Hepatocyte (in vitro differentiated cells): ENCODE measurements at regions not wholly inside any gene's neighbourhood (a gene's known extent, or its start where the extent isn't known, plus 50 kb on each side); places are given as distances from the start of the nearest gene placed in this dataset.

Experiments
- DNase-seq: peaks from one replicate; pipeline ENCODE4 v3.0.0-alpha.2; 2016; ENCODE audit warnings: low spot score
- H2AFZ ChIP-seq: fragments of 200-600 bp; sonication (generic); 2 replicates; pipeline ENCODE4 v1.6.0; 2016; ENCODE audit warnings: antibody characterized with exemption, mild to moderate bottlenecking
- H3K27ac ChIP-seq: fragments of 200-600 bp; sonication (generic); 2 replicates; pipeline ENCODE4 v1.5.1; 2016; ENCODE audit warnings: mild to moderate bottlenecking
- H3K27me3 ChIP-seq: fragments of 200-600 bp; sonication (generic); 2 replicates; pipeline ENCODE4 v1.6.1; 2016
- H3K36me3 ChIP-seq: fragments of 200-600 bp; sonication (generic); replicated peaks from 2 replicates; pipeline ENCODE4 v1.5.1; 2016; ENCODE audit warnings: low read depth; ENCODE audit not compliant: insufficient read depth
- H3K4me1 ChIP-seq: fragments of 200-600 bp; sonication (generic); 2 replicates; pipeline ENCODE4 v1.5.1; 2016; ENCODE audit warnings: mild to moderate bottlenecking, moderate library complexity; ENCODE audit not compliant: insufficient read depth
- H3K4me2 ChIP-seq: fragments of 200-600 bp; sonication (generic); 2 replicates; pipeline ENCODE4 v1.6.0; 2016
- H3K4me3 ChIP-seq: fragments of 200-600 bp; sonication (generic); 2 replicates; pipeline ENCODE4 v1.5.1; 2016; ENCODE audit warnings: mild to moderate bottlenecking
- H3K79me2 ChIP-seq: fragments of 200-600 bp; sonication (generic); 2 replicates; pipeline ENCODE4 v1.6.0; 2017; ENCODE audit warnings: mild to moderate bottlenecking
- H3K9me2 ChIP-seq: fragments of 200-600 bp; sonication (generic); replicated peaks from 2 replicates; pipeline ENCODE4 v1.6.0; 2017; ENCODE audit warnings: mild to moderate bottlenecking; ENCODE audit not compliant: insufficient read depth
- H3K9me3 ChIP-seq: fragments of 200-600 bp; sonication (generic); 2 replicates; pipeline ENCODE4 v1.5.1; 2016; ENCODE audit warnings: low read depth, mild to moderate bottlenecking
- H4K20me1 ChIP-seq: fragments of 200-600 bp; sonication (generic); 2 replicates; pipeline ENCODE4 v1.6.0; 2016; ENCODE audit warnings: mild to moderate bottlenecking; ENCODE audit not compliant: insufficient read depth, poor library complexity, severe bottlenecking
- CTCF ChIP-seq: fragments of 200-600 bp; sonication (generic); IDR thresholded peaks from 2 replicates; pipeline ENCODE4 v1.5.1; 2016; ENCODE audit warnings: antibody characterized with exemption, mild to moderate bottlenecking; ENCODE audit not compliant: poor library complexity
- EZH2 ChIP-seq: fragments of 200-600 bp; sonication (generic); IDR thresholded peaks from 2 replicates; pipeline ENCODE4 v1.6.1; 2016; ENCODE audit warnings: antibody characterized with exemption, mild to moderate bottlenecking, borderline replicate concordance
- EZH2phosphoT487 ChIP-seq: fragments of 200-600 bp; sonication (generic); IDR thresholded peaks from one replicate; pipeline ENCODE4 v1.6.1; 2018; ENCODE audit warnings: antibody characterized with exemption, mild to moderate bottlenecking, low read depth, moderate library complexity; ENCODE audit not compliant: unreplicated experiment, severe bottlenecking
- WGBS: methylation state at CpG from one replicate; pipeline ENCODE4 v1.1.6; 2016; ENCODE audit warnings: low lambda C conversion rate; ENCODE audit errors: missing lambda C conversion rate; 5-methylcytosine and 5-hydroxymethylcytosine counted together

- H3K36me3 ChIP-seq = no peaks in the 10 kb centered on the region
- H3K9me2 ChIP-seq = no peaks in the 10 kb centered on the region
- TF ChIP-seq CTCF = no peak
- no peak for TF ChIP-seq EZH2phosphoT487
- TF ChIP-seq EZH2 = no peak
- H3K27me3 ChIP-seq = no peaks in the 10 kb centered on the region
- H3K4me3 ChIP-seq = no peak overlapping the region
- no peak for DNase-seq
- H3K9me3 ChIP-seq = no peaks in the 10 kb centered on the region
- H3K27ac ChIP-seq = no peak overlapping the region
- H4K20me1 ChIP-seq = no peaks in the 10 kb centered on the region
- no peaks in the 10 kb centered on the region for H3K4me1 ChIP-seq
- WGBS = 37% methylated on average over 1 of the region's 1 CpG
- H3K79me2 ChIP-seq = no peaks in the 10 kb centered on the region
- no peak overlapping the region for H3K4me2 ChIP-seq
- no peak overlapping the region for H2AFZ ChIP-seq
These were observed 1348.4 kb downstream of the NCAM2 start for GRCh38 chr21:22346576-22346975.

- TF ChIP-seq EZH2phosphoT487 = no peak
- no peak for TF ChIP-seq CTCF
- no peak for TF ChIP-seq EZH2
- Histone ChIP-seq H3K4me2 (no peak overlapping the region), H2AFZ (no peak overlapping the region), H3K9me2 (no peaks in the 10 kb centered on the region), H3K27me3 (no peaks in the 10 kb centered on the region), H3K4me1 (no peaks in the 10 kb centered on the region), H3K27ac (no peak overlapping the region), H4K20me1 (no peaks in the 10 kb centered on the region), H3K9me3 (no peaks in the 10 kb centered on the region), H3K4me3 (no peak overlapping the region), H3K79me2 (no peaks in the 10 kb centered on the region), H3K36me3 (no peaks in the 10 kb centered on the region)
- WGBS = 25% methylated on average over 2 of the region's 2 CpGs
- DNase-seq = no peak
These were observed 1352.9 kb downstream of the NCAM2 start for GRCh38 chr21:22351076-22351475.

- no peaks in the 10 kb centered on the region for H3K9me2 ChIP-seq
- no peaks in the 10 kb centered on the region for H3K79me2 ChIP-seq
- H3K9me3 ChIP-seq = no peaks in the 10 kb centered on the region
- no peak overlapping the region for H3K27ac ChIP-seq
- H3K4me2 ChIP-seq = no peak overlapping the region
- no peaks in the 10 kb centered on the region for H4K20me1 ChIP-seq
- no peak overlapping the region for H2AFZ ChIP-seq
- TF ChIP-seq EZH2 (no peak), CTCF (no peak), EZH2phosphoT487 (no peak)
- 79% methylated on average over 1 of the region's 1 CpG for WGBS
- no peaks in the 10 kb centered on the region for H3K4me1 ChIP-seq
- no peak for DNase-seq
- no peaks in the 10 kb centered on the region for H3K36me3 ChIP-seq
- H3K27me3 ChIP-seq = no peaks in the 10 kb centered on the region
- no peak overlapping the region for H3K4me3 ChIP-seq
These were observed 1353.9 kb downstream of the NCAM2 start for GRCh38 chr21:22352088-22352487.

GRCh38 chr21:22355949-22356348 is 1357.7 kb downstream of the NCAM2 start:
- H3K36me3 ChIP-seq = no peaks in the 10 kb centered on the region
- H3K4me1 ChIP-seq = no peaks in the 10 kb centered on the region
- H3K4me2 ChIP-seq = no peak overlapping the region
- no peaks in the 10 kb centered on the region for H3K9me3 ChIP-seq
- H3K27me3 ChIP-seq = no peaks in the 10 kb centered on the region
- H3K79me2 ChIP-seq = no peaks in the 10 kb centered on the region
- no peaks in the 10 kb centered on the region for H4K20me1 ChIP-seq
- no peak overlapping the region for H2AFZ ChIP-seq
- DNase-seq = no peak
- no peak overlapping the region for H3K4me3 ChIP-seq
- no peaks in the 10 kb centered on the region for H3K9me2 ChIP-seq
- 78% methylated on average over 1 of the region's 1 CpG for WGBS
- TF ChIP-seq CTCF (no peak), EZH2phosphoT487 (no peak), EZH2 (no peak)
- no peak overlapping the region for H3K27ac ChIP-seq
